GM23338 (cell line): ENCODE measurements at regions not wholly inside any gene's neighbourhood (a gene's known extent, or its start where the extent isn't known, plus 50 kb on each side); places are given as distances from the start of the nearest gene placed in this dataset.

ENCODE experiments used
- ATAC-seq: fragments of 200-7000 bp; cut with Tn5 transposase; 3 replicates; pipeline ENCODE4 v1.9.1; 2020
- DNase-seq: peaks from one replicate; pipeline ENCODE4 v3.0.0-alpha.2; 2015; ENCODE audit warnings: low spot score
- H2AFZ ChIP-seq: fragments of 200-600 bp; sonication (generic); 2 replicates; pipeline ENCODE4 v1.8.0; 2016; ENCODE audit warnings: antibody characterized with exemption, mild to moderate bottlenecking, moderate library complexity
- H3F3A ChIP-seq: fragments of 200-600 bp; sonication (generic); replicated peaks from 2 replicates; pipeline ENCODE4 v1.8.0; 2017; ENCODE audit warnings: antibody characterized with exemption, mixed run types, low read depth
- H3K27ac ChIP-seq: fragments of 200-600 bp; sonication (generic); 2 replicates; pipeline ENCODE4 v1.6.1; 2016; ENCODE audit warnings: low read depth
- H3K27me3 ChIP-seq: fragments of 200-600 bp; sonication (generic); 2 replicates; pipeline ENCODE4 v1.8.0; 2016; ENCODE audit warnings: mild to moderate bottlenecking, mixed run types, moderate library complexity; ENCODE audit not compliant: insufficient read depth
- H3K36me3 ChIP-seq: fragments of 200-600 bp; sonication (generic); 2 replicates; pipeline ENCODE4 v1.8.0; 2016; ENCODE audit warnings: mild to moderate bottlenecking; ENCODE audit not compliant: insufficient read depth
- H3K4me1 ChIP-seq: fragments of 200-600 bp; sonication (generic); 2 replicates; pipeline ENCODE4 v1.8.0; 2016; ENCODE audit warnings: mild to moderate bottlenecking, moderate library complexity; ENCODE audit not compliant: insufficient read depth
- H3K4me2 ChIP-seq: fragments of 200-600 bp; sonication (generic); 2 replicates; pipeline ENCODE4 v1.7.1; 2017; ENCODE audit warnings: mixed run types
- H3K4me3 ChIP-seq: fragments of 200-600 bp; sonication (generic); 2 replicates; pipeline ENCODE4 v1.6.1; 2016; ENCODE audit warnings: mixed run types
- H3K79me2 ChIP-seq: fragments of 200-600 bp; sonication (generic); replicated peaks from 2 replicates; pipeline ENCODE4 v1.8.0; 2017; ENCODE audit warnings: mild to moderate bottlenecking; ENCODE audit not compliant: insufficient read depth
- H3K9me2 ChIP-seq: fragments of 200-600 bp; sonication (generic); 2 replicates; pipeline ENCODE4 v1.8.0; 2017; ENCODE audit not compliant: insufficient read depth
- H4K20me1 ChIP-seq: fragments of 200-600 bp; sonication (generic); replicated peaks from 2 replicates; pipeline ENCODE4 v1.8.0; 2017; ENCODE audit warnings: mild to moderate bottlenecking; ENCODE audit not compliant: insufficient read depth
- H3K27ac Mint-ChIP-seq: 2 replicates; pipeline ENCODE4 v1.8.0; 2020; ENCODE audit warnings: inconsistent platforms, mild to moderate bottlenecking, moderate library complexity, mixed read lengths
- H3K27me3 Mint-ChIP-seq: 3 replicates; pipeline ENCODE4 v1.8.0; 2022; ENCODE audit warnings: low read depth, mild to moderate bottlenecking, moderate library complexity, mixed read lengths, inconsistent platforms; ENCODE audit not compliant: insufficient read depth, poor library complexity
- H3K36me3 Mint-ChIP-seq: 3 replicates; pipeline ENCODE4 v1.8.0; 2021; ENCODE audit warnings: low read depth, mild to moderate bottlenecking, inconsistent platforms, moderate library complexity, mixed read lengths
- H3K4me1 Mint-ChIP-seq: 3 replicates; pipeline ENCODE4 v1.8.0; 2020; ENCODE audit warnings: mild to moderate bottlenecking, inconsistent platforms, mixed read lengths
- H3K4me3 Mint-ChIP-seq: 3 replicates; pipeline ENCODE4 v1.8.0; 2021; ENCODE audit warnings: moderate library complexity, mild to moderate bottlenecking, inconsistent platforms, mixed read lengths
- H3K9me3 Mint-ChIP-seq: 3 replicates; pipeline ENCODE4 v1.8.0; 2020; ENCODE audit warnings: moderate library complexity, mild to moderate bottlenecking, inconsistent platforms, mixed read lengths
- CREB1 ChIP-seq: fragments of 250-450 bp; sonication (Bioruptor Pico); IDR thresholded peaks from 2 replicates; pipeline ENCODE4 v1.5.0; 2020; ENCODE audit warnings: low read depth, mild to moderate bottlenecking, moderate library complexity
- CTCF ChIP-seq, 2 experiments: fragments of 200-600 bp in 1 of 2; sonication (generic) in 1 of 2; conservative IDR thresholded peaks; 2 replicates each; pipeline versions ENCODE4 v1.5.1 to v1.6.1; 2016 to 2017; ENCODE audit warnings: antibody characterized with exemption in 2 of 2, low read depth in 2 of 2, mild to moderate bottlenecking in 2 of 2, moderate library complexity in 1 of 2
- EZH2 ChIP-seq: fragments of 200-600 bp; sonication (generic); IDR thresholded peaks from one replicate; pipeline ENCODE4 v1.8.0; 2017; ENCODE audit warnings: antibody characterized with exemption, mild to moderate bottlenecking, low read depth; ENCODE audit not compliant: unreplicated experiment
- EZH2phosphoT487 ChIP-seq: fragments of 200-600 bp; sonication (generic); IDR thresholded peaks from one replicate; pipeline ENCODE4 v1.8.1; 2018; ENCODE audit warnings: antibody characterized with exemption; ENCODE audit not compliant: unreplicated experiment
- JUNB ChIP-seq: IDR thresholded peaks from one replicate; pipeline ENCODE4 v1.6.1; 2016; ENCODE audit warnings: antibody characterized with exemption; ENCODE audit not compliant: unreplicated experiment
- NANOG ChIP-seq: IDR thresholded peaks from 2 replicates; pipeline ENCODE4 v1.6.1; 2016; ENCODE audit warnings: antibody characterized with exemption, borderline replicate concordance
- POLR2AphosphoS5 ChIP-seq: IDR thresholded peaks from 2 replicates; pipeline ENCODE4 v1.6.1; 2016; ENCODE audit warnings: antibody characterized with exemption, low read depth
- REST ChIP-seq: IDR thresholded peaks from one replicate; pipeline ENCODE4 v1.6.1; 2018; ENCODE audit warnings: antibody characterized with exemption; ENCODE audit not compliant: unreplicated experiment
- STAT1 ChIP-seq: IDR thresholded peaks from one replicate; pipeline ENCODE4 v1.6.1; 2016; ENCODE audit warnings: antibody characterized with exemption; ENCODE audit not compliant: unreplicated experiment
- ZNF114 ChIP-seq: fragments of 250-450 bp; sonication (Bioruptor Pico); IDR thresholded peaks from 2 replicates; pipeline ENCODE4 v1.5.0; 2020; ENCODE audit warnings: mild to moderate bottlenecking, moderate library complexity
- ZNF331 ChIP-seq: fragments of 250-450 bp; sonication (Bioruptor Pico); IDR thresholded peaks from 2 replicates; pipeline ENCODE4 v1.5.0; 2020; ENCODE audit warnings: low read depth, mild to moderate bottlenecking, moderate library complexity
- TF ChIP-seq, protein P1 (sequence below): IDR thresholded peaks from 2 replicates; pipeline ENCODE4 v1.6.1; 2016; ENCODE audit warnings: antibody characterized with exemption
- TF ChIP-seq, protein P2 (sequence below): fragments of 250-450 bp; sonication (Bioruptor Pico); IDR thresholded peaks from 2 replicates; pipeline ENCODE4 v1.5.0; 2020; ENCODE audit warnings: mild to moderate bottlenecking, moderate library complexity

DNA sequence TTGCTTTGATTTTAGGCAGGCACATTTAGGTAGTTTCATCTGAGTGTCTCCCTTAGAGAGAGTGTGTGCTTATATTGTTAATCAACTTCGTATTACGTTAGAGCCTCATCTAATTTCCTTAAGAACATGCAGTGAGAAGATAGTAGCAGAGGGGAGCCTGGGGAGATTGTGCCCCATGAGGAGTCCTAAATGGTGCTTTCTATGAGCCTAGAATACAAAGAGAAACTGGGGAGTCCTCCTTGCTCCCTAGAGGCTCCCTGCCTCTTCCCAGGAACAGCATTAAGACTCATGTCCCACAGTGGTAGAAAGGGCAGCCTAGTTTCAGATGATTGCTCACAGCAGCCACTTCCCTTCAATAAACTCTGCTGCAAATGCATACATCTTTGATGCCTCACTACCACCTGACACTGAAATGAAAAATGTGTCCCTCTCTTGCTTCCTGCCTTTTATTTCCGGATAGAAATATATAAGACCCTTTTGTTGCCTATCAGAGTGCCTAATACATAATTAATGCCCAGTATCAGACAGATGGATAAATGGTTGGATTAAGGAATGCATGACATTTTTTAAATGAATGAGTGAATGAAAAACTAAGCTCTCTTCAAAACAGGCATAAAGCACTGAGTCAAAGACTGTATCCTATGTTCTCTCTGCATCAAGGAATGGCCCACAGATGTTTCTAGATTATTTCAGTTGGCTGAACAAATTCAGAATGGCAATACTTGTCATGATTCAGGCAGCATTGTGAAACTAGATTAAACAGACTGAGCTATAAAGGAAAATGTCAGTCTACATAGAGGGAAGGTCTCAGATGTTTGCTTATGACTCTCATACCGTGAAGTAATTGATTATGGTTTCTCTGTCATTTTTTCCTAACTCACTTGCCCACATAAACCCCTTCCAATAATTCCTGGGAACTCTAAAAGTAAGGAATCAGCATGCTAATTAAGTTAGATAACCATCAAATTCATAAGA is 362.1 kb downstream of the LRRC3B start:
- no peaks in the 10 kb centered on the region for H3K36me3 Mint-ChIP-seq
- no peak overlapping the region for H3K27ac Mint-ChIP-seq
- no peaks in the 10 kb centered on the region for H3K36me3 ChIP-seq
- no peaks in the 10 kb centered on the region for H3F3A ChIP-seq
- H3K4me3 ChIP-seq: no peak overlapping the region
- no peaks in the 10 kb centered on the region for H4K20me1 ChIP-seq
- H3K27me3 Mint-ChIP-seq: no peaks in the 10 kb centered on the region
- H2AFZ ChIP-seq: no peak overlapping the region
- no peak for ATAC-seq
- H3K27me3 ChIP-seq: no peaks in the 10 kb centered on the region
- H3K9me3 Mint-ChIP-seq: no peaks in the 10 kb centered on the region
- TF ChIP-seq STAT1: no peak
- TF ChIP-seq EZH2: no peak
- no peak for TF ChIP-seq REST
- no peak for TF ChIP-seq CTCF (conservative IDR thresholded peaks at IDR 0.05; ENCODE audit: low read depth in 2 of 2)
- TF ChIP-seq, protein P1, sequence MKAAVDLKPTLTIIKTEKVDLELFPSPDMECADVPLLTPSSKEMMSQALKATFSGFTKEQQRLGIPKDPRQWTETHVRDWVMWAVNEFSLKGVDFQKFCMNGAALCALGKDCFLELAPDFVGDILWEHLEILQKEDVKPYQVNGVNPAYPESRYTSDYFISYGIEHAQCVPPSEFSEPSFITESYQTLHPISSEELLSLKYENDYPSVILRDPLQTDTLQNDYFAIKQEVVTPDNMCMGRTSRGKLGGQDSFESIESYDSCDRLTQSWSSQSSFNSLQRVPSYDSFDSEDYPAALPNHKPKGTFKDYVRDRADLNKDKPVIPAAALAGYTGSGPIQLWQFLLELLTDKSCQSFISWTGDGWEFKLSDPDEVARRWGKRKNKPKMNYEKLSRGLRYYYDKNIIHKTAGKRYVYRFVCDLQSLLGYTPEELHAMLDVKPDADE: no peak
- TF ChIP-seq EZH2phosphoT487: no peak
- no peak for TF ChIP-seq NANOG
- TF ChIP-seq, protein P2, sequence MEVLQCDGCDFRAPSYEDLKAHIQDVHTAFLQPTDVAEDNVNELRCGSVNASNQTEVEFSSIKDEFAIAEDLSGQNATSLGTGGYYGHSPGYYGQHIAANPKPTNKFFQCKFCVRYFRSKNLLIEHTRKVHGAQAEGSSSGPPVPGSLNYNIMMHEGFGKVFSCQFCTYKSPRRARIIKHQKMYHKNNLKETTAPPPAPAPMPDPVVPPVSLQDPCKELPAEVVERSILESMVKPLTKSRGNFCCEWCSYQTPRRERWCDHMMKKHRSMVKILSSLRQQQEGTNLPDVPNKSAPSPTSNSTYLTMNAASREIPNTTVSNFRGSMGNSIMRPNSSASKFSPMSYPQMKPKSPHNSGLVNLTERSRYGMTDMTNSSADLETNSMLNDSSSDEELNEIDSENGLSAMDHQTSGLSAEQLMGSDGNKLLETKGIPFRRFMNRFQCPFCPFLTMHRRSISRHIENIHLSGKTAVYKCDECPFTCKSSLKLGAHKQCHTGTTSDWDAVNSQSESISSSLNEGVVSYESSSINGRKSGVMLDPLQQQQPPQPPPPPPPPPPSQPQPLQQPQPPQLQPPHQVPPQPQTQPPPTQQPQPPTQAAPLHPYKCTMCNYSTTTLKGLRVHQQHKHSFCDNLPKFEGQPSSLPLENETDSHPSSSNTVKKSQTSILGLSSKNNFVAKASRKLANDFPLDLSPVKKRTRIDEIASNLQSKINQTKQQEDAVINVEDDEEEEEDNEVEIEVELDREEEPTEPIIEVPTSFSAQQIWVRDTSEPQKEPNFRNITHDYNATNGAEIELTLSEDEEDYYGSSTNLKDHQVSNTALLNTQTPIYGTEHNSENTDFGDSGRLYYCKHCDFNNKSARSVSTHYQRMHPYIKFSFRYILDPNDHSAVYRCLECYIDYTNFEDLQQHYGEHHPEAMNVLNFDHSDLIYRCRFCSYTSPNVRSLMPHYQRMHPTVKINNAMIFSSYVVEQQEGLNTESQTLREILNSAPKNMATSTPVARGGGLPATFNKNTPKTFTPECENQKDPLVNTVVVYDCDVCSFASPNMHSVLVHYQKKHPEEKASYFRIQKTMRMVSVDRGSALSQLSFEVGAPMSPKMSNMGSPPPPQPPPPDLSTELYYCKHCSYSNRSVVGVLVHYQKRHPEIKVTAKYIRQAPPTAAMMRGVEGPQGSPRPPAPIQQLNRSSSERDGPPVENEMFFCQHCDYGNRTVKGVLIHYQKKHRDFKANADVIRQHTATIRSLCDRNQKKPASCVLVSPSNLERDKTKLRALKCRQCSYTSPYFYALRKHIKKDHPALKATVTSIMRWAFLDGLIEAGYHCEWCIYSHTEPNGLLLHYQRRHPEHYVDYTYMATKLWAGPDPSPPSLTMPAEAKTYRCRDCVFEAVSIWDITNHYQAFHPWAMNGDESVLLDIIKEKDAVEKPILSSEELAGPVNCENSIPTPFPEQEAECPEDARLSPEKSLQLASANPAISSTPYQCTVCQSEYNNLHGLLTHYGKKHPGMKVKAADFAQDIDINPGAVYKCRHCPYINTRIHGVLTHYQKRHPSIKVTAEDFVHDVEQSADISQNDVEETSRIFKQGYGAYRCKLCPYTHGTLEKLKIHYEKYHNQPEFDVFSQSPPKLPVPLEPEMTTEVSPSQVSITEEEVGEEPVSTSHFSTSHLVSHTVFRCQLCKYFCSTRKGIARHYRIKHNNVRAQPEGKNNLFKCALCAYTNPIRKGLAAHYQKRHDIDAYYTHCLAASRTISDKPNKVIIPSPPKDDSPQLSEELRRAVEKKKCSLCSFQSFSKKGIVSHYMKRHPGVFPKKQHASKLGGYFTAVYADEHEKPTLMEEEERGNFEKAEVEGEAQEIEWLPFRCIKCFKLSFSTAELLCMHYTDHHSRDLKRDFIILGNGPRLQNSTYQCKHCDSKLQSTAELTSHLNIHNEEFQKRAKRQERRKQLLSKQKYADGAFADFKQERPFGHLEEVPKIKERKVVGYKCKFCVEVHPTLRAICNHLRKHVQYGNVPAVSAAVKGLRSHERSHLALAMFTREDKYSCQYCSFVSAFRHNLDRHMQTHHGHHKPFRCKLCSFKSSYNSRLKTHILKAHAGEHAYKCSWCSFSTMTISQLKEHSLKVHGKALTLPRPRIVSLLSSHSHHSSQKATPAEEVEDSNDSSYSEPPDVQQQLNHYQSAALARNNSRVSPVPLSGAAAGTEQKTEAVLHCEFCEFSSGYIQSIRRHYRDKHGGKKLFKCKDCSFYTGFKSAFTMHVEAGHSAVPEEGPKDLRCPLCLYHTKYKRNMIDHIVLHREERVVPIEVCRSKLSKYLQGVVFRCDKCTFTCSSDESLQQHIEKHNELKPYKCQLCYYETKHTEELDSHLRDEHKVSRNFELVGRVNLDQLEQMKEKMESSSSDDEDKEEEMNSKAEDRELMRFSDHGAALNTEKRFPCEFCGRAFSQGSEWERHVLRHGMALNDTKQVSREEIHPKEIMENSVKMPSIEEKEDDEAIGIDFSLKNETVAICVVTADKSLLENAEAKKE (CRISPR knock-in tag): no peak
- TF ChIP-seq POLR2AphosphoS5: no peak
- TF ChIP-seq JUNB: no peak
- no peak for TF ChIP-seq CREB1 (CRISPR knock-in tag)
- TF ChIP-seq ZNF114 (CRISPR knock-in tag): no peak
- no peak for TF ChIP-seq ZNF331 (CRISPR knock-in tag)
- no peak overlapping the region for H3K27ac ChIP-seq
- no peak overlapping the region for H3K4me2 ChIP-seq
- no peak overlapping the region for H3K4me3 Mint-ChIP-seq
- DNase-seq: no peak
- H3K4me1 ChIP-seq: no peaks in the 10 kb centered on the region
- H3K79me2 ChIP-seq: no peaks in the 10 kb centered on the region
- H3K9me2 ChIP-seq: 0 out of 2 replicates have a peak, but pooled peaks cover 6% of the 10 kb centered on the region
- peaks cover 7% of the 10 kb centered on the region; the same call in 2 of the 3 replicates for H3K4me1 Mint-ChIP-seq
